ENCODE measurements at regions not wholly inside any gene's neighbourhood (a gene's known extent, or its start where the extent isn't known, plus 50 kb on each side); places are given as distances from the start of the nearest gene placed in this dataset.

DNA sequence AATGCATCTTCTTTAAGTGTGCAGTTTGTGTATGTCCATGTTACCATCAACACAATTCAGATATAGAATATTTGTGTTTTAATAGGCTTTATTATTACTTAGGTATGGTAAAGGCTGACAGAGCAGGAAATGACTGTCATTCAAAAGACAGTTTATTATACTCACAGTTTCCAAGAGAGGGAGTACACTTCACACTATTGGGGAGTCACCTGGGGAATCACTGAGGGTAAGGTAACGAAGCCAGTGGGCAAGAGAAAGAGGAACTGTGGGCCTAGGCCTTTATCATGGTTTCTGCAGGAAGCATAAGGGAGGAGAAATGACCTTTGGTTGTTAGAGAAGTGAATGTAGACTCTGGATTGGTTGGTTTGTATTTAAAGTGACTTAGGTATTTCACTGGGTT, 235.1 kb upstream of the HCCS start:
- CTCF ChIA-PET, result no interaction called here
- no peak for ATAC-seq (ENCODE audit: low read depth)

More for the DNA sequence above, 235.1 kb upstream of the HCCS start:
- no CpG with 5 or more reads among the region's 1 CpG for WGBS, 2 experiments (ENCODE audit: extremely low coverage in 2 of 2, insufficient read length in 1 of 2)
- no peak overlapping the region for H3K27ac ChIP-seq (ENCODE audit: insufficient read depth, low read length)
- H2AFZ ChIP-seq (replicated peaks; ENCODE audit: low read length, poor library complexity), result no peak overlapping the region
- no peak overlapping the region for H2BK15ac ChIP-seq (ENCODE audit: low read depth, low read length)
- no peak for TF ChIP-seq MXI1 (IDR thresholded peaks at IDR 0.05; ENCODE audit: borderline replicate concordance, low read depth, low read length)
- no peak for TF ChIP-seq CEBPB (IDR thresholded peaks at IDR 0.05; ENCODE audit: low read depth, low read length)
- no peak for TF ChIP-seq ELK1 (IDR thresholded peaks at IDR 0.05; ENCODE audit: borderline replicate concordance, low read depth, low read length)
- TF ChIP-seq MAZ (IDR thresholded peaks at IDR 0.05; ENCODE audit: borderline replicate concordance, low read depth, low read length), result no peak
- no peak for TF ChIP-seq RAD21 (IDR thresholded peaks at IDR 0.05; ENCODE audit: low read length)
- TF ChIP-seq, protein P1, sequence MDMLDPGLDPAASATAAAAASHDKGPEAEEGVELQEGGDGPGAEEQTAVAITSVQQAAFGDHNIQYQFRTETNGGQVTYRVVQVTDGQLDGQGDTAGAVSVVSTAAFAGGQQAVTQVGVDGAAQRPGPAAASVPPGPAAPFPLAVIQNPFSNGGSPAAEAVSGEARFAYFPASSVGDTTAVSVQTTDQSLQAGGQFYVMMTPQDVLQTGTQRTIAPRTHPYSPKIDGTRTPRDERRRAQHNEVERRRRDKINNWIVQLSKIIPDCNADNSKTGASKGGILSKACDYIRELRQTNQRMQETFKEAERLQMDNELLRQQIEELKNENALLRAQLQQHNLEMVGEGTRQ (IDR thresholded peaks at IDR 0.05; ENCODE audit: low read depth, low read length), result no peak
- no peak for TF ChIP-seq FOS (IDR thresholded peaks at IDR 0.05; ENCODE audit: low read depth, low read length)
- no peak for TF ChIP-seq SMC3 (IDR thresholded peaks at IDR 0.05; ENCODE audit: low read depth, low read length)
- TF ChIP-seq BHLHE40 (IDR thresholded peaks at IDR 0.05; ENCODE audit: low read depth, low read length), result no peak
- TF ChIP-seq NFE2L2 (IDR thresholded peaks at IDR 0.05; ENCODE audit: low read depth, low read length), result no peak
- TF ChIP-seq MAFK (IDR thresholded peaks at IDR 0.05; ENCODE audit: low read depth, low read length), result no peak
- no peak for TF ChIP-seq RCOR1 (IDR thresholded peaks at IDR 0.05; ENCODE audit: insufficient replicate concordance, low read length)
- TF ChIP-seq POLR2A (IDR thresholded peaks at IDR 0.05; ENCODE audit: low read depth, low read length), result no peak
- no peak for TF ChIP-seq RFX5 (IDR thresholded peaks at IDR 0.05; ENCODE audit: low read depth, low read length)
- TF ChIP-seq CHD1 (IDR thresholded peaks at IDR 0.05; ENCODE audit: low read depth, low read length), result no peak
- no peaks in the 10 kb centered on the region for H4K20me1 ChIP-seq (ENCODE audit: insufficient read depth, low read length)
- H3K4ac ChIP-seq (ENCODE audit: low read depth, low read length), result no peak overlapping the region
- H3K14ac ChIP-seq (replicated peaks; ENCODE audit: low read depth, low read length), result no peak overlapping the region
- H2BK5ac ChIP-seq (ENCODE audit: low read depth, low read length, poor library complexity, severe bottlenecking), result no peak overlapping the region
- H2AK9ac ChIP-seq (replicated peaks; ENCODE audit: low read depth, low read length, poor library complexity), result no peak overlapping the region
- no TSS peak for BruUV-seq (replicated peaks)
- no peak overlapping the region for H3K4me2 ChIP-seq (ENCODE audit: low read depth, low read length)
- H3K18ac ChIP-seq (ENCODE audit: low read depth, low read length), result no peak overlapping the region
- no peak overlapping the region for H3K23ac ChIP-seq (ENCODE audit: low read depth, low read length)
- no peak overlapping the region for H4K91ac ChIP-seq (ENCODE audit: insufficient read depth, low read depth, low read length)
- H3K4me3 ChIP-seq (ENCODE audit: insufficient read depth, low read depth, low read length), result no peak overlapping the region
- no peaks in the 10 kb centered on the region for H3K9me1 ChIP-seq (ENCODE audit: insufficient read depth, low read length)
- no peaks in the 10 kb centered on the region for H3K9me3 ChIP-seq (ENCODE audit: control insufficient read depth, insufficient read depth, low read length)
- no peak overlapping the region for H3K56ac ChIP-seq (ENCODE audit: extremely low read depth, insufficient read depth, low read length)
- POLR2A ChIA-PET (ENCODE audit: unreplicated experiment), result no interaction called here
- no peak for DNase-seq
- dilution Hi-C loops (cut with HindIII; ENCODE audit: low sequenced_read_pairs, unreplicated experiment) (no loop called here), intact Hi-C loops (cut with micrococcal nuclease) (no loop called here), in situ Hi-C loops (cut with MboI; ENCODE audit: low sequenced_read_pairs) (no loop called here)
- H2BK120ac ChIP-seq (ENCODE audit: low read depth, low read length), result no peak overlapping the region
- no peaks in the 10 kb centered on the region for H3K36me3 ChIP-seq (ENCODE audit: control insufficient read depth, insufficient read depth, low read length)
- no peak overlapping the region for H2BK20ac ChIP-seq (ENCODE audit: low read depth, low read length)
- no peaks in the 10 kb centered on the region for H3K79me1 ChIP-seq (ENCODE audit: low read depth in 1 of 2, low read length in 2 of 2)
- H2AK5ac ChIP-seq (ENCODE audit: low read depth, low read length), result no peak overlapping the region
- no peaks in the 10 kb centered on the region for H3K4me1 ChIP-seq (ENCODE audit: control insufficient read depth, insufficient read depth, low read length)
- H3K27me3 ChIP-seq (ENCODE audit: control insufficient read depth, insufficient read depth, low read length), result no peaks in the 10 kb centered on the region
- no peak overlapping the region for H4K5ac ChIP-seq (ENCODE audit: low read depth, low read length)
- no peak overlapping the region for H4K8ac ChIP-seq (ENCODE audit: low read depth in 2 of 2, low read length in 2 of 2)
- H3K9ac ChIP-seq (ENCODE audit: low read depth, low read length), result no peak overlapping the region
